H1 (cell line): ENCODE measurements at regions not wholly inside any gene's neighbourhood (a gene's known extent, or its start where the extent isn't known, plus 50 kb on each side); places are given as distances from the start of the nearest gene placed in this dataset.

Experiments used
- CREB1 ChIP-seq: IDR thresholded peaks from 2 replicates; pipeline ENCODE4 v1.6.1; 2012; ENCODE audit warnings: inconsistent platforms
- CTCF ChIP-seq, 3 experiments: IDR thresholded peaks; 1 replicate in 2 of 3; 2 replicates in 1 of 3; pipeline versions ENCODE4 v1.5.1 to v1.6.1; 2011; ENCODE audit warnings: low read length in 3 of 3, mild to moderate bottlenecking in 3 of 3, inconsistent platforms in 2 of 3, low read depth in 1 of 3, moderate library complexity in 1 of 3; ENCODE audit not compliant: insufficient read depth in 1 of 3; ENCODE audit errors: control extremely low read depth in 1 of 3
- JUND ChIP-seq: IDR thresholded peaks from 2 replicates; pipeline ENCODE4 v1.6.1; 2011; ENCODE audit warnings: mild to moderate bottlenecking, improper control_type of control experiment, low read length
- POLR2A ChIP-seq, 2 experiments: IDR thresholded peaks; 1 replicate in 1 of 2; 2 replicates in 1 of 2; pipeline ENCODE4 v1.6.1; 2011; ENCODE audit warnings: low read depth in 2 of 2, low read length in 2 of 2, mild to moderate bottlenecking in 2 of 2; ENCODE audit errors: control extremely low read depth in 1 of 2
- RAD21 ChIP-seq, 2 experiments: IDR thresholded peaks in 1 of 2; conservative IDR thresholded peaks in 1 of 2; 2 replicates each; pipeline ENCODE4 v1.6.1; 2011; ENCODE audit warnings: low read depth in 2 of 2, low read length in 2 of 2, improper control_type of control experiment in 1 of 2, inconsistent platforms in 1 of 2, mild to moderate bottlenecking in 1 of 2, moderate library complexity in 1 of 2
- RFX5 ChIP-seq: IDR thresholded peaks from 2 replicates; pipeline ENCODE4 v1.6.1; 2011; ENCODE audit warnings: low read depth, low read length, improper control_type of control experiment, borderline replicate concordance
- ZNF274 ChIP-seq: IDR thresholded peaks from 2 replicates; pipeline ENCODE4 v1.7.0; 2012; ENCODE audit warnings: low read length, borderline replicate concordance; ENCODE audit errors: extremely low read depth

- no peak for TF ChIP-seq JUND
- TF ChIP-seq POLR2A (IDR thresholded peaks at IDR 0.05; ENCODE audit: control extremely low read depth in 1 of 2, low read depth in 2 of 2, low read length in 2 of 2) = no peak
- TF ChIP-seq RFX5 = no peak
- TF ChIP-seq CREB1 = no peak
- no peak for TF ChIP-seq CTCF (IDR thresholded peaks at IDR 0.05; ENCODE audit: control extremely low read depth in 1 of 3, insufficient read depth in 1 of 3, low read depth in 1 of 3, low read length in 3 of 3)
- no peak for TF ChIP-seq ZNF274
- TF ChIP-seq RAD21 (IDR thresholded peaks at IDR 0.05 in 1 of 2, conservative IDR thresholded peaks at IDR 0.05 in 1 of 2; ENCODE audit: low read depth in 2 of 2, low read length in 2 of 2) = no peak
These were observed 219.9 kb downstream of the BRD1 start for GRCh38 chr22:49607821-49608220.
